ENCODE measurements at regions not wholly inside any gene's neighbourhood (a gene's known extent, or its start where the extent isn't known, plus 50 kb on each side); places are given as distances from the start of the nearest gene placed in this dataset.
A peak's percentile ranks its signal among the peaks of the same experiment; 100 is the strongest.
"Not testable (repeated sequence)": the region's sequence is repeated elsewhere in the genome, so short reads cannot be mapped to it uniquely, and the experiment has no call there.

DNA sequence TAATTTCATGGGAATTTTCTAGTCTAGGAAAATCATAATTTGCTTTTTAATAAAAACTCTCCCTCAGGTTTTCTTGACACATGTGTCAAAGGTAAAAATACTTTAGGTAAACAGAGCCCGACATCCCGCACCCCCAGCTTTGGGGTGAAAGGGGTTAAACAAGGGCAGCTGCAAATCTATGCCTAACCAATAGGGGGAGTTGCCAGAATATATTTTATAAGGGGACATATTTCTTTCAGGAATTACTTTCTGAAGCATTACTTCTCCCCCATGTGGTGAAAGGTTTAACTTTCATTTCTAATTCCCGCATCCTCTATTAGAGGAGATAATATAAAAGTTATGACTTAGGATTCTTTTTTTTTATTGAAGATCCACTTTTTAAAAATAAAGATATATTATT, 53.9 kb upstream of the HEPH start:
- TF ChIP-seq, protein P1, sequence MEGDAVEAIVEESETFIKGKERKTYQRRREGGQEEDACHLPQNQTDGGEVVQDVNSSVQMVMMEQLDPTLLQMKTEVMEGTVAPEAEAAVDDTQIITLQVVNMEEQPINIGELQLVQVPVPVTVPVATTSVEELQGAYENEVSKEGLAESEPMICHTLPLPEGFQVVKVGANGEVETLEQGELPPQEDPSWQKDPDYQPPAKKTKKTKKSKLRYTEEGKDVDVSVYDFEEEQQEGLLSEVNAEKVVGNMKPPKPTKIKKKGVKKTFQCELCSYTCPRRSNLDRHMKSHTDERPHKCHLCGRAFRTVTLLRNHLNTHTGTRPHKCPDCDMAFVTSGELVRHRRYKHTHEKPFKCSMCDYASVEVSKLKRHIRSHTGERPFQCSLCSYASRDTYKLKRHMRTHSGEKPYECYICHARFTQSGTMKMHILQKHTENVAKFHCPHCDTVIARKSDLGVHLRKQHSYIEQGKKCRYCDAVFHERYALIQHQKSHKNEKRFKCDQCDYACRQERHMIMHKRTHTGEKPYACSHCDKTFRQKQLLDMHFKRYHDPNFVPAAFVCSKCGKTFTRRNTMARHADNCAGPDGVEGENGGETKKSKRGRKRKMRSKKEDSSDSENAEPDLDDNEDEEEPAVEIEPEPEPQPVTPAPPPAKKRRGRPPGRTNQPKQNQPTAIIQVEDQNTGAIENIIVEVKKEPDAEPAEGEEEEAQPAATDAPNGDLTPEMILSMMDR (IDR thresholded peaks at IDR 0.05; ENCODE audit: low read depth, low read length), result peak; percentile 49
- H3K4me3 ChIP-seq (replicated peaks in 1 of 2; ENCODE audit: low read depth in 2 of 2, low read length in 2 of 2), result no peak overlapping the region
- DNase-seq (ENCODE audit: low read depth in 2 of 2), result peak; percentile 19 to 49

DNA sequence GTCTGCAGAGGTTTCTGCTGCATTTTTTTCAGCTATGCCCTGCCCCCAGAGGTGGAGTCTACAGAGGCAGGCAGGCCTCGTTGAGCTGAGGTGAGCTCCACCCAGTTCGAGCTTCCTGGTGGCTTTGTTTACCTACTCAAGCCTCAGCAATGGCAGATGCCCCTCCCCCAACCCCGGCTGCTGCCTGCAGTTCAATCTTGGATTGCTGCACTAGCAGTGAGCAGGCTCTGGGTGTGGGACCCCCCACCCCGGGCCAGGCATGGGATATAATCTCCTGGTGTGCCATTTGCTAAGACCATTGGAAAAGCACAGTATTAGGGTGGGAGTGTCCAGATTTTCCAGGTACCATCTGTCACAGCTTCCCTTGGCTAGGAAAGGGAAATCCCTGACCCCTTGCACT, 56.2 kb upstream of the HEPH start:
- not testable (repeated sequence) for DNase-seq (ENCODE audit: low read depth in 2 of 2); H3K4me3 ChIP-seq (replicated peaks in 1 of 2; ENCODE audit: low read depth in 2 of 2, low read length in 2 of 2)

DNA sequence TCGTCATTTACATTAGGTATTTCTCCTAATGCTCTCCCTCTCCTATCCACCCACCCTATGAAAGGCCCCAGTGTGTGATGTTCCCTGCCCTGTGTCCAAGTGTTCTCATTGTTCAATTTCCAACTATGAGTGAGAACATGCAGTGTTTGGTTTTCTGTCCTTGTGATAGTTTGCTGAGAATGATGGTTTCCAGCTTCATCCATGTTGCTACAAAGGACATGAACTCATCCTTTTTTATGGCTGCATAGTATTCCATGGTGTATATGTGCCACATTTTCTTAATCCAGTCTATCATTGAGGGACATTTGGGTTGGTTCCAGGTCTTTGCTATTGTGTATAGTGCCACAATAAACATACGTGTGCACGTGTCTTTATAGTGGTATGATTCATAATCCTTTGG, 61.6 kb upstream of the HEPH start:
- H3K4me3 ChIP-seq (replicated peaks in 1 of 2; ENCODE audit: low read depth in 2 of 2, low read length in 2 of 2); DNase-seq (ENCODE audit: low read depth in 2 of 2): not testable (repeated sequence)

DNA sequence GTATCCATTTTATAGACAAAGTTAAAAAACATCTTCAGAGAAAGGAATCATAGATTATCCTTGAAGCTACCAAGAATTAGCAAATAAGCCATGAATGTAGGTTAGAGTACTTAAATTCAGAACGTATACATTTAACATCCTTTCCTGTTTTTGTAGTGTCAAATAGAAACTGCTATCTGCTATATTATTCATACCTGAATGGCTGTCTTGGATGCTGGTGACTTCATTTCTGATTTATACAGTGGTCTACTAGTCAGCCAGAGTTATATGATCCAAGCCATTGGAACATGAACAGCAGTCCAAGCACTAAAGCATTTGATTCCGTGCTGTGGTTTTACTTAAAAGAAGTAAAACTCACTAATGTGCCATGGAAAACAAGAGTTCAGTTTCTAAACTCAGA, 58.3 kb upstream of the VSIG4 start:
- DNase-seq (ENCODE audit: low read depth in 2 of 2), result no peak
- TF ChIP-seq, protein P1 (IDR thresholded peaks at IDR 0.05; ENCODE audit: low read depth, low read length), result no peak
- no peak overlapping the region for H3K4me3 ChIP-seq (replicated peaks in 1 of 2; ENCODE audit: low read depth in 2 of 2, low read length in 2 of 2)

DNA sequence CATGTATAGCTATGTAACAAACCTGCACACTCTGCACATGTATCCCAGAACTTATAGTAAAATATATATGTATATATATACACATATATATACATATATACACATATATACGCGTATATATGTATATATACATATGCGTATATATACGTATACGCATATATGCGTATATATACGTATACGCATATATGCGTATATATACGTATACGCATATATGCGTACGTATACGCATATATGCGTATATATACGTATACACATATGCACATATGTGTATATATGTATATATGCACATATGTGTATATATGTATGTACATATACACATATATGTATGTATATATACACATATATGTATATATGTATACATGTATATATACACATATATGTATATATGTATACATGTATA, 57.1 kb upstream of the VSIG4 start:
- DNase-seq (ENCODE audit: low read depth in 2 of 2); H3K4me3 ChIP-seq (replicated peaks in 1 of 2; ENCODE audit: low read depth in 2 of 2, low read length in 2 of 2): not testable (repeated sequence)

DNA sequence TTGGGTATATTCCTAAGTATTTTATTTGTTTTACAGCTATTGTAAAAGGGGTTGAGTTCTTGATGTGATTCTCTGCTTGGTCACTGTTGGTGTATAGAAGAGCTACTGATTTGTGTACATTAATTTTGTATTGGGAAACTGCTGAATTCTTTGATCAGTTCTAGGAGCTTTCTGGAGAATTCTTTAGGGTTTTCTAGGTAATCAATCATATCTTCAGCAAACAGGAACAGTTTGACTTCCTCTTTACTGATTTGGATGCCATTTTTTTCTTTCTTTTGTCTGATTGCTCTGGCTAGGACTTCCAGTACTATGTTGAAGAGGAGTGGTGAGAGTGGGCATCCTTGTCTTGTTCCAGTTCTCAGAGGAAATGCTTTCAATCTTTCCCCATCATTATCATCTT, 50.1 kb upstream of the VSIG4 start:
- DNase-seq (ENCODE audit: low read depth in 2 of 2); H3K4me3 ChIP-seq (replicated peaks in 1 of 2; ENCODE audit: low read depth in 2 of 2, low read length in 2 of 2): not testable (repeated sequence)
